ENCODE measurements at regions not wholly inside any gene's neighbourhood (a gene's known extent, or its start where the extent isn't known, plus 50 kb on each side); places are given as distances from the start of the nearest gene placed in this dataset.
"Not testable (repeated sequence)": the region's sequence is repeated elsewhere in the genome, so short reads cannot be mapped to it uniquely, and the experiment has no call there.

DNA sequence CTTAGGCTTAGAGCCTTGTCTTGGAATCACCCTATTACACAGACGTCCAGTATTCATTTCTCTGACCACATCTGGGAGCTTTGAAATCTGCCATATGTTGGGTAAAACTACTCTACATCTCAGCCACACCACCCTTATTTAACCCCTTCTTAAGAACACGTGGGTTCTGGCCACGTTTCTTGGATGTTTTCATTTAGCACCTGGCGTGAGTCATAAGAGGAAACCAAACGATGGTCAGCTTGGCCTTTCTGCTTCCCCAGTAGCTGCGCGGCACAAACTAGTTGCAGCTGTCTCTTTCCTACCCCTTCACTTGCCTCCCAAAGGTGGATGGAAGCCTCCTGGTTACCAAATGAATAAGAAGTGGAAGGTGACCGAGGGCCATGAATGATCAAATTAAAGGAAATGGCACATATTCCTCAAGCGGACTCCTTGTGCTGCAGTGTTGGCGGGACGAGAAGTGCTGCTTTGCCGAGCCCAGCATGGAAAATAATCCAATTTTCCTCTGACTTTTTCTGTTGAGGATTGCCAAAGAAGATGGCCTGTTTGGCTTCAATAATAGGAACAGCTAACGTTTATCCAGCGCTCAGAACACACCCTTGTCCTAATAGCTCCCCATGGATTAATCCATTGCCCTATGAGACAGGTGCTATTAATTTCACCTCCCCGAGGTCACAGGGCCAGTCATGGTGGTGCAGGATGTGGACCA lies 154.1 kb downstream of the ZNF664 start:
- Histone ChIP-seq H3K27me3 (ENCODE audit: control insufficient read depth in 2 of 2, insufficient read depth in 2 of 2, low read length in 2 of 2) (no peaks in the 10 kb centered on the region), H3K9ac (ENCODE audit: low read depth in 1 of 2, low read length in 2 of 2) (no peak overlapping the region), H3K4me1 (ENCODE audit: control insufficient read depth in 2 of 2, insufficient read depth in 2 of 2, low read length in 2 of 2) (no peaks in the 10 kb centered on the region), H3K9me3 (ENCODE audit: control insufficient read depth in 2 of 2, low read length in 2 of 2) (no peaks in the 10 kb centered on the region), H3K27ac (ENCODE audit: low read depth in 2 of 2, low read length in 2 of 2) (no peak overlapping the region), H3K36me3 (ENCODE audit: control insufficient read depth in 2 of 2, insufficient read depth in 2 of 2, low read length in 2 of 2) (no peaks in the 10 kb centered on the region), H3K4me3 (ENCODE audit: low read length in 2 of 2) (no peak overlapping the region)

DNA sequence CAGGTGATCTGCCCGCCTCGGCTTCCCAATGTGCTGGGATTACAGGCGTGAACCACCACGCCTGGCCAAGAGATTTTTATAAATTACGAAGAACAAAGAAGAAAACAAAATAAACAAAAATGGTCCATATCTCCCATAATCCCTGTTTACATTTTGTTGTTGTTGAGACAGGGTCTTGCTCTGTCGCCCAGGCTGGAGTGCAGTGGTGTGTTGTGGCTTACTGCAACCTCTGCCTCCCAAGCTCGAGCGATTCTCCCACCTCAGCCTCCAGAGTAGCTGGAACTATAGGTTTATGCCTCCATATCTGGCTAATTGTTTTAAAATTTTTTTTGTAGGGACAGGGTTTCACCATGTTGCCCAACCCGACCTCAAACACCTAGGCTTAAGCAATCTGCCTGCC lies 156.1 kb downstream of the ZNF664 start:
- Histone ChIP-seq H3K4me3 (ENCODE audit: low read length in 2 of 2) (no peak overlapping the region), H3K27me3 (ENCODE audit: control insufficient read depth in 2 of 2, insufficient read depth in 2 of 2, low read length in 2 of 2) (no peaks in the 10 kb centered on the region), H3K4me1 (ENCODE audit: control insufficient read depth in 2 of 2, insufficient read depth in 2 of 2, low read length in 2 of 2) (no peaks in the 10 kb centered on the region), H3K9me3 (ENCODE audit: control insufficient read depth in 2 of 2, low read length in 2 of 2) (no peaks in the 10 kb centered on the region), H3K27ac (ENCODE audit: low read depth in 2 of 2, low read length in 2 of 2) (no peak overlapping the region), H3K9ac (ENCODE audit: low read depth in 1 of 2, low read length in 2 of 2) (no peak overlapping the region), H3K36me3 (ENCODE audit: control insufficient read depth in 2 of 2, insufficient read depth in 2 of 2, low read length in 2 of 2) (no peaks in the 10 kb centered on the region)

DNA sequence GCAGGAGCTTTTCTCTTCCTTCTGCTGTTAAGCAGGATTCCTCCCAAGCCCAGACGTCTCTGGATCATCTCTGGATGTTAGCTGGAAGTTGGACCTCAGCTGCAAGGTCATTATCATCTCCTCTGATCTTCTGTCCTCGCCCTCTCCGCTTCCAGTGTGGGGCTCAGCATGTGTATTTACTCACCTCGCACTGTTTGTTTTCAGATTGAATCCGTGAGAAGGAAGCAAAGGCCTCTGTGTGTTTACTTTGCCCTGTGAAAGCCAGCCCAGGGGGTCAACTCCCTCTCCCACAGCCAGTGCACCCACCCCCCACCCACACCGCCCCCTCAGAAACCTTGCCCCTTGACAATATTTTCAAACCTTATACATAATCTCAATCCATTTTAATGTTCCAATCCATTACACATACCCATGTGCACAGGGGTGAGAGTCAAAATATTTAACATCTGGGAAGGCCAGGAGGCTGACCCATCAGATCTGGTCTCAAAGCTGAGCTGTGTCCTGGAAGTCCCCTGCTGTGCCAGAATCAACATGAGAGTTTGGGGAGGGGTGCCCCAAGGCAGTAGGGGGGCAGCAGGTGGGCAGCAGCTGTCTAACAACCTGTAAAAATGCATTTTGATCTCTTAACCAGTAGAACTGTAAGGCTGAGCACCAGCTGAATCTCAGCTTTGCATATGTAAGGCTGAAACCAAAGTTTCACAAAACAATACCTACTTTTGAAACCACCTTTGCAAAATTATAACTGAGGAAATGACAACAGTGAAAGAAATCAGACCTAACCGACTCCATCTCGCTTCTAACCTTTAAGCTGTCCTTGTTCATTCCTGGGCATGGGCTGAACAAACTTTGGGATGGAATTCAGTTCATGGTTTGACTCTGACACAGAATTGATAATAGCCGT lies 157.9 kb downstream of the ZNF664 start:
- peak overlapping the region in 1 of 2 donors; percentile 5 for H3K27ac ChIP-seq (ENCODE audit: low read depth in 2 of 2, low read length in 2 of 2)
- no peaks in the 10 kb centered on the region for H3K9me3 ChIP-seq (ENCODE audit: control insufficient read depth in 2 of 2, low read length in 2 of 2)
- no peak overlapping the region for H3K4me3 ChIP-seq (ENCODE audit: low read length in 2 of 2)
- H3K9ac ChIP-seq (ENCODE audit: low read depth in 1 of 2, low read length in 2 of 2), result no peak overlapping the region
- no peaks in the 10 kb centered on the region for H3K27me3 ChIP-seq (ENCODE audit: control insufficient read depth in 2 of 2, insufficient read depth in 2 of 2, low read length in 2 of 2)
- H3K4me1 ChIP-seq (ENCODE audit: control insufficient read depth in 2 of 2, insufficient read depth in 2 of 2, low read length in 2 of 2), result no peaks in the 10 kb centered on the region
- H3K36me3 ChIP-seq (ENCODE audit: control insufficient read depth in 2 of 2, insufficient read depth in 2 of 2, low read length in 2 of 2), result no peaks in the 10 kb centered on the region

DNA sequence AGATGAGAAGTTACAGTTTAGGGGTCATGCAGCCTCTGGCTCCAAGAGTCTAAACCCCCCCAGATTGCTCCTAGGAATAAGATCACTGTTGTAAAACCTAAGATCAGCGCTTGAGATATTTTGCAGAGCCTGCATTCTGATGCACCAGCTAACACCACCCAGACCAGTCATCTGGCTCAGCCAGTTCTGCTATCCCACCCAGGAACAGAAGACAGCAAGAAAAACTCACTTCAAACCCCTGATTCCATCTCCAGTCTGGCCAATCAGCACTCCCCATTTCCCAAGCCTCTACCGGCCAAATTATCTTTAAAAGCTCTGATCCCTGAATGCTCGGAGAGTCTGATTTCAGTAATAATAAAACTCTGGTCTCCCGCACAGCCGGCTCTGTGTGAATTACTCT lies 158.6 kb downstream of the ZNF664 start:
- no peaks in the 10 kb centered on the region for H3K36me3 ChIP-seq (ENCODE audit: control insufficient read depth in 2 of 2, insufficient read depth in 2 of 2, low read length in 2 of 2)
- H3K4me3 ChIP-seq (ENCODE audit: low read length in 2 of 2), result no peak overlapping the region
- no peak overlapping the region for H3K27ac ChIP-seq (ENCODE audit: low read depth in 2 of 2, low read length in 2 of 2)
- H3K9me3 ChIP-seq (ENCODE audit: control insufficient read depth in 2 of 2, low read length in 2 of 2), result no peaks in the 10 kb centered on the region
- H3K9ac ChIP-seq (ENCODE audit: low read depth in 1 of 2, low read length in 2 of 2), result no peak overlapping the region
- no peaks in the 10 kb centered on the region for H3K27me3 ChIP-seq (ENCODE audit: control insufficient read depth in 2 of 2, insufficient read depth in 2 of 2, low read length in 2 of 2)
- H3K4me1 ChIP-seq (ENCODE audit: control insufficient read depth in 2 of 2, insufficient read depth in 2 of 2, low read length in 2 of 2), result no peaks in the 10 kb centered on the region

DNA sequence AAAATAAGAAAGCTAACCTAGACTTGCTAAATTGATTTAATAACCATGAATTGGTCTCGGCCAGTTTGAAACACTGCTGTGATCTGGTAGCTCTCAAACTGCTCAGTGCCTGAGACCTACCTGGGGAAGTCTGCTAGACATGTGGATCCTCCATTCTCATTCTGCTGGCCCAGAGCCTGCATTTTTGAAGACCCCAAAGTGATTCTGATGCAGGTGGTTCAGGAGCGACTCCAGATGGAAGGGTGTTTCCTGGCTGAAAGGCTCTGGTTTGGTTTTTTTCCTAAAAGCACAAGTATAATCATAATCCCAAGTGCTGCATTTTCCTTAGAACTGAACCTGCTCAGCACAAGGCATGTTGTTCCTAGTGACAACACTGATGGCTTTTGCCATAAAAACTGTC lies 159.5 kb downstream of the ZNF664 start:
- Histone ChIP-seq H3K9ac (ENCODE audit: low read depth in 1 of 2, low read length in 2 of 2) (no peak overlapping the region), H3K9me3 (ENCODE audit: control insufficient read depth in 2 of 2, low read length in 2 of 2) (no peaks in the 10 kb centered on the region), H3K4me3 (ENCODE audit: low read length in 2 of 2) (no peak overlapping the region), H3K36me3 (ENCODE audit: control insufficient read depth in 2 of 2, insufficient read depth in 2 of 2, low read length in 2 of 2) (no peaks in the 10 kb centered on the region), H3K4me1 (ENCODE audit: control insufficient read depth in 2 of 2, insufficient read depth in 2 of 2, low read length in 2 of 2) (no peaks in the 10 kb centered on the region), H3K27ac (ENCODE audit: low read depth in 2 of 2, low read length in 2 of 2) (no peak overlapping the region), H3K27me3 (ENCODE audit: control insufficient read depth in 2 of 2, insufficient read depth in 2 of 2, low read length in 2 of 2) (no peaks in the 10 kb centered on the region)

DNA sequence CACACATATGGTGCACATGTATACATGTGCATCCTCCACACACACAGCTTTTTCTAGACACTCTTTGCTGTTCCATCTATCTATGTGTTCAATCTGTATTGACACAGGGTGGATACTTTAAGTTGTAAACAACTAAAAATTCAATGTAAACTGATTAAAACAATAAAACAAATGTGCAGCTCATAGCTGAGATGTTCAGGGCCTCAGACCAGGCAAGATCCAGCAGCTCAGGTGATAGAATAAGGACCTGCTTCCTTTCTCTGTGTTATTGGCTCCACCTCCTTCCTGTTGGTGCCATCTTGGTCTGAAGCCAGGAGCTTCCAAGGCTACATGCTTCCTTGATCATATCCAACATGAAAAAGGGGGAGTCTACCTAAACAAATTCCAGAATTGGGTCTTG lies 158.1 kb upstream of the RFLNA start:
- no peak overlapping the region for H3K4me3 ChIP-seq (ENCODE audit: low read length in 2 of 2)
- H3K4me1 ChIP-seq (ENCODE audit: control insufficient read depth in 2 of 2, insufficient read depth in 2 of 2, low read length in 2 of 2), result no peaks in the 10 kb centered on the region

DNA sequence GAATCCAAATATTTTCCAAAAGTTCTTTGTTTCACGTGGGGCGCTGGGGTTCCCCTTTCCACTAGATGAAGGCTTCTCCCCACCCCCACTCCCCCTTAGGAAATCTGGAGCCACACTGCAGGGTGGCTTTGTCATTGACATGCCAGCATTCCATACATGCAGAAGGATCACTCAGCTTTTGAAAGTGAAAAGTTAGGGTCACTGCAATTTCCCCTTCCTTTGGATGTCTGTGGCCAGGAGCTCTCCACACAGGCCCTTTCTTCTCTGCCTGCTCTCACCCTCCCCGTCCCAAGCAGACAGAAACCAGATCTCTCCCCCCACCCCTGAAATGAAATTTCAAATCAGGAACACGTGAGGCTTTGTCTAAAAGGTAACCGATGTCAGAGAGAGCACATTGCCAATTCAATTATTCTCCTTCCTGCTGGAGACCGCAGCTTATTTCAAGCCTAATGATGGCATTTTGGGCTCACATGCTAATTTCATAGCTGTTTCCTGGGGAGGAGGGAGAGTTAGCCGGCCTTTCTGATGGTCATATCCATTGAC lies 153.9 kb upstream of the RFLNA start:
- no peaks in the 10 kb centered on the region for H3K4me1 ChIP-seq (ENCODE audit: control insufficient read depth in 2 of 2, insufficient read depth in 2 of 2, low read length in 2 of 2)
- H3K9me3 ChIP-seq (ENCODE audit: control insufficient read depth in 2 of 2, low read length in 2 of 2), result peaks cover 0 to 2% of the 10 kb centered on the region in 2 donors
- H3K27ac ChIP-seq (ENCODE audit: low read depth in 2 of 2, low read length in 2 of 2), result no peak overlapping the region
- no peaks in the 10 kb centered on the region for H3K36me3 ChIP-seq (ENCODE audit: control insufficient read depth in 2 of 2, insufficient read depth in 2 of 2, low read length in 2 of 2)
- H3K4me3 ChIP-seq (ENCODE audit: low read length in 2 of 2), result no peak overlapping the region
- H3K27me3 ChIP-seq (ENCODE audit: control insufficient read depth in 2 of 2, insufficient read depth in 2 of 2, low read length in 2 of 2), result no peaks in the 10 kb centered on the region
- H3K9ac ChIP-seq (ENCODE audit: low read depth in 1 of 2, low read length in 2 of 2), result no peak overlapping the region

More for the DNA sequence above, 158.1 kb upstream of the RFLNA start:
- H3K9me3 ChIP-seq (ENCODE audit: control insufficient read depth in 2 of 2, low read length in 2 of 2), result no peaks in the 10 kb centered on the region
- H3K9ac ChIP-seq (ENCODE audit: low read depth in 1 of 2, low read length in 2 of 2), result no peak overlapping the region
- no peak overlapping the region for H3K27ac ChIP-seq (ENCODE audit: low read depth in 2 of 2, low read length in 2 of 2)
- H3K27me3 ChIP-seq (ENCODE audit: control insufficient read depth in 2 of 2, insufficient read depth in 2 of 2, low read length in 2 of 2), result no peaks in the 10 kb centered on the region
- no peaks in the 10 kb centered on the region for H3K36me3 ChIP-seq (ENCODE audit: control insufficient read depth in 2 of 2, insufficient read depth in 2 of 2, low read length in 2 of 2)

DNA sequence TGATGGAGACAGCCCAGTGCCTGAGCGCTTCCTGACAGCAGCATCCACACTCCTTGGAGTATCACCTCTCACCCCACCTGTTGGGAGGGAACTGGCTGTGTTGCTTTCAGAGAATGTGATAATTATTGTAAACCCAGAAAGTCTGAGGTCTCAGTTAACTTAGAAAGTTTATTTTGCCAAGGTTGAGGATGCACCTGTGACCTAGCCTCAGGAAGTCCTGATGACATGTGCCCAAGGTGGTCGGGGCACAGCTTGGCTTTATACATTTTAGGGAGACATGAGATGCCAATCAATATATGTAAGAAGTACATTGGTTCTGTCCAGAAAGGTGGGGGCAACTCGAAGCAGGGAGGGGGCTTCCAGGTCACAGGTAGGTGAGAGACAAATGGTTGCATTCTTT lies 153.3 kb upstream of the RFLNA start:
- not testable (repeated sequence) for H3K27ac ChIP-seq (ENCODE audit: low read depth in 2 of 2, low read length in 2 of 2); H3K9ac ChIP-seq (ENCODE audit: low read depth in 1 of 2, low read length in 2 of 2); H3K4me1 ChIP-seq (ENCODE audit: control insufficient read depth in 2 of 2, insufficient read depth in 2 of 2, low read length in 2 of 2); H3K36me3 ChIP-seq (ENCODE audit: control insufficient read depth in 2 of 2, insufficient read depth in 2 of 2, low read length in 2 of 2); H3K9me3 ChIP-seq (ENCODE audit: control insufficient read depth in 2 of 2, low read length in 2 of 2); H3K27me3 ChIP-seq (ENCODE audit: control insufficient read depth in 2 of 2, insufficient read depth in 2 of 2, low read length in 2 of 2); H3K4me3 ChIP-seq (ENCODE audit: low read length in 2 of 2)

DNA sequence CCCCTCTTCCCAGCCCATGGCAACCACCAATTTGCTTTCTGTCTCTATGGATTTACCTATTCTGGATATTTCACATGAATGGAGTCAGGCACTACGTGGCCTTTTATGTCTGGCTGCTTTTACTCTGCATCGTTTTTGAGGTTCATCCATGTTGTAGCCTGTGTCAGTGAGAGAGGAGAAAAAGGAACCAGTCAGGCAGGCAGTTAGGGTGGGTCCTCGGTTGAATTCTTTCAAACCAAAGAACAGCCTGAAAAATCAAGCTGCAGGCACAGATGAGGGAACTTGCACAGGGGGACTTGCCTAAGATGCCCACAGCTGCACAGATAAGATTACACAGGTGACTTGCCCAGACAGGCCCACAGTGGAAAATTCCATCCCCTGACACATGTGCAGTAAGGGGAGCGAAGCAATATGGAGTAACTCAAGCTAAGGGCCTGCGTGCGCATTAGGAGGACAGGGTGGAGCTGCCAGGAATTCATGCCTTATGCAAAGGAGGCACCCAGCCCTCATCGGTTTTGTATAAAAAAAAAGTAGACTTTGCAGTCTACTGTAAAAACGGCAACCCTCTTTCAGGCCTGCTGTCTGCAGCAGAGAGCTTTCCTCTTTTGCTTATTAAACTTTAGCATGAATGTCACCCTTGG lies 152.4 kb upstream of the RFLNA start:
- no peak overlapping the region for H3K9ac ChIP-seq (ENCODE audit: low read depth in 1 of 2, low read length in 2 of 2)
- no peaks in the 10 kb centered on the region for H3K36me3 ChIP-seq (ENCODE audit: control insufficient read depth in 2 of 2, insufficient read depth in 2 of 2, low read length in 2 of 2)
- no peak overlapping the region for H3K27ac ChIP-seq (ENCODE audit: low read depth in 2 of 2, low read length in 2 of 2)
- H3K9me3 ChIP-seq (ENCODE audit: control insufficient read depth in 2 of 2, low read length in 2 of 2), result peaks cover 0 to 2% of the 10 kb centered on the region in 2 donors
- no peaks in the 10 kb centered on the region for H3K4me1 ChIP-seq (ENCODE audit: control insufficient read depth in 2 of 2, insufficient read depth in 2 of 2, low read length in 2 of 2)
- no peaks in the 10 kb centered on the region for H3K27me3 ChIP-seq (ENCODE audit: control insufficient read depth in 2 of 2, insufficient read depth in 2 of 2, low read length in 2 of 2)
- no peak overlapping the region for H3K4me3 ChIP-seq (ENCODE audit: low read length in 2 of 2)

DNA sequence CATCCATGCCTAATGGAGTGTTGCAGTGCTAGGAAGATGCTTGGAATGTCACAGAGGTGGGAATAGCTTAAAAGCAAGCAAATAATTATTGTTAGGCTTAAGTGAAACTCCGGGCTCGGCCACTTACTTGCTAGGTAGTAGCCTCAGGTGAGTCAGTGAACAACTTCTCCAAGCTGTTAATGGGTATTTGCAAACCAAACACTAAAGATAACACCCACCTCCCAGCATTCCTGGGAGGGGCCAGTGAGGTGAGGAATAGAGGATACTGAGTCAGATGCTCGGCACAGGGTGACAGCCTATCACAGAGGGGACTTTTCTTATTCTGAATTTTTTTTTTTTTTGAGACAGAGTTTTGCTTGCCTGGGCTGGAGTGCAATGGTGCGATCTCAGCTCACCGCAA lies 151.2 kb upstream of the RFLNA start:
- Histone ChIP-seq H3K27ac (ENCODE audit: low read depth in 2 of 2, low read length in 2 of 2) (no peak overlapping the region), H3K36me3 (ENCODE audit: control insufficient read depth in 2 of 2, insufficient read depth in 2 of 2, low read length in 2 of 2) (no peaks in the 10 kb centered on the region), H3K27me3 (ENCODE audit: control insufficient read depth in 2 of 2, insufficient read depth in 2 of 2, low read length in 2 of 2) (no peaks in the 10 kb centered on the region), H3K9me3 (ENCODE audit: control insufficient read depth in 2 of 2, low read length in 2 of 2) (peaks cover 0 to 2% of the 10 kb centered on the region in 2 donors), H3K4me1 (ENCODE audit: control insufficient read depth in 2 of 2, insufficient read depth in 2 of 2, low read length in 2 of 2) (no peaks in the 10 kb centered on the region), H3K9ac (ENCODE audit: low read depth in 1 of 2, low read length in 2 of 2) (no peak overlapping the region), H3K4me3 (ENCODE audit: low read length in 2 of 2) (no peak overlapping the region)

Data from mucosa of rectum (tissue), 2 donors.